H1 (cell line): ENCODE measurements at regions not wholly inside any gene's neighbourhood (a gene's known extent, or its start where the extent isn't known, plus 50 kb on each side); places are given as distances from the start of the nearest gene placed in this dataset.

Experiments used
- CTCF ChIA-PET: fragments of 300-600 bp; sonication (Branson Sonifier 250); formaldehyde crosslinking; loops from one replicate; lab custom pipeline; 2021; ENCODE audit not compliant: partially characterized antibody; lab: Charles Lee
- POLR2A ChIA-PET: fragments of 300-600 bp; sonication (Branson Sonifier 250); formaldehyde crosslinking; loops from one replicate; lab custom pipeline; 2021; ENCODE audit warnings: inconsistent platforms; ENCODE audit not compliant: partially characterized antibody; lab: Charles Lee
- DNase-seq, 2 experiments: peaks; one replicate each; pipeline versions ENCODE4 v3.0.0 to v3.0.0-alpha.2; 2010 to 2022; ENCODE audit warnings: low spot score in 2 of 2, low read depth in 1 of 2, mixed read lengths in 1 of 2
- FAIRE-seq: peaks from 2 replicates; lab custom pipeline; 2011; peaks lifted over from hg19 to GRCh38; lab: Jason Lieb, UNC
- H2AFZ ChIP-seq: 2 replicates; pipeline ENCODE4 v1.8.1; 2012; ENCODE audit warnings: low read length, inconsistent platforms
- H2AK5ac ChIP-seq: 2 replicates; pipeline ENCODE4 v1.6.1; 2013; ENCODE audit warnings: low read depth, low read length
- H2BK120ac ChIP-seq: replicated peaks from 2 replicates; pipeline ENCODE3; 2013; ENCODE audit warnings: low read depth, low read length, inconsistent platforms
- H2BK12ac ChIP-seq: 2 replicates; pipeline ENCODE4 v1.6.1; 2013; ENCODE audit warnings: low read depth, low read length
- H2BK15ac ChIP-seq: 2 replicates; pipeline ENCODE4 v1.6.1; 2013; ENCODE audit warnings: low read length
- H2BK20ac ChIP-seq: 2 replicates; pipeline ENCODE4 v1.6.1; 2013; ENCODE audit warnings: low read length
- H2BK5ac ChIP-seq: 2 replicates; pipeline ENCODE4 v1.6.1; 2013; ENCODE audit warnings: low read depth, low read length
- H3K14ac ChIP-seq: 2 replicates; pipeline ENCODE4 v1.6.1; 2013; ENCODE audit warnings: inconsistent platforms; ENCODE audit not compliant: insufficient read length
- H3K18ac ChIP-seq: 2 replicates; pipeline ENCODE4 v1.6.1; 2013; ENCODE audit warnings: low read length; ENCODE audit errors: extremely low read depth
- H3K23ac ChIP-seq: 2 replicates; pipeline ENCODE4 v1.6.1; 2013; ENCODE audit warnings: inconsistent platforms; ENCODE audit not compliant: insufficient read length
- H3K23me2 ChIP-seq: 2 replicates; pipeline ENCODE4 v1.6.1; 2013; ENCODE audit warnings: low read depth, low read length
- H3K27ac ChIP-seq: 2 replicates; pipeline ENCODE4 v1.6.1; 2011; ENCODE audit warnings: low read depth, low read length, inconsistent platforms
- H3K27me3 ChIP-seq, 4 experiments: replicated peaks in 1 of 4; 1 replicate in 1 of 4; 2 replicates in 3 of 4; pipeline versions ENCODE4 v1.6.1 to v1.8.1; 2011 to 2013; ENCODE audit warnings: low read length in 3 of 4, mild to moderate bottlenecking in 3 of 4, inconsistent platforms in 2 of 4, mixed read lengths in 2 of 4, moderate library complexity in 1 of 4; ENCODE audit not compliant: control insufficient read depth in 3 of 4, insufficient read depth in 3 of 4; ENCODE audit errors: extremely low read depth in 1 of 4
- H3K36me3 ChIP-seq, 4 experiments: 2 replicates each; pipeline versions ENCODE4 v1.6.1 to v1.8.1; 2011 to 2013; ENCODE audit warnings: mild to moderate bottlenecking in 4 of 4, low read length in 3 of 4, moderate library complexity in 2 of 4, control low read depth in 1 of 4, inconsistent platforms in 1 of 4; ENCODE audit not compliant: insufficient read depth in 4 of 4, control insufficient read depth in 2 of 4
- H3K4ac ChIP-seq: replicated peaks from 2 replicates; pipeline ENCODE3; 2013; ENCODE audit warnings: low read length, low read depth, mixed read lengths, inconsistent platforms; ENCODE audit not compliant: insufficient read length
- H3K4me1 ChIP-seq, 4 experiments: replicated peaks in 1 of 4; 1 replicate in 1 of 4; 2 replicates in 3 of 4; pipeline versions ENCODE4 v1.6.1 to v1.8.1; 2011 to 2013; ENCODE audit warnings: low read length in 3 of 4, inconsistent platforms in 2 of 4, mixed read lengths in 1 of 4; ENCODE audit not compliant: insufficient read depth in 4 of 4, control insufficient read depth in 3 of 4
- H3K4me2 ChIP-seq, 2 experiments: 2 replicates each; pipeline versions ENCODE4 v1.6.1 to v1.8.1; 2011 to 2013; ENCODE audit warnings: low read depth in 2 of 2, low read length in 2 of 2, control low read depth in 1 of 2, inconsistent platforms in 1 of 2, mild to moderate bottlenecking in 1 of 2; ENCODE audit not compliant: insufficient read depth in 1 of 2
- H3K4me3 ChIP-seq, 4 experiments: fragments of 200-600, 300-600 bp in 1 of 4; sonication (generic), shearing (Covaris generic), sonication (Bioruptor Twin) in 1 of 4; 2 replicates each; pipeline versions ENCODE4 v1.5.1 to v1.8.1; 2011 to 2016; ENCODE audit warnings: low read length in 4 of 4, low read depth in 3 of 4, control low read depth in 2 of 4, inconsistent platforms in 2 of 4, mild to moderate bottlenecking in 2 of 4, mixed read lengths in 1 of 4, moderate library complexity in 1 of 4; ENCODE audit not compliant: insufficient read depth in 2 of 4; ENCODE audit errors: extremely low read depth in 1 of 4
- H3K56ac ChIP-seq: replicated peaks from 2 replicates; pipeline ENCODE3; 2013; ENCODE audit warnings: low read depth, mild to moderate bottlenecking, mixed read lengths, low read length, inconsistent platforms; ENCODE audit not compliant: insufficient read length
- H3K79me1 ChIP-seq: 2 replicates; pipeline ENCODE4 v1.6.1; 2013; ENCODE audit warnings: low read depth, low read length, control low read depth
- H3K79me2 ChIP-seq, 2 experiments: 2 replicates each; pipeline versions ENCODE4 v1.6.1 to v1.8.1; 2012 to 2013; ENCODE audit warnings: low read length in 2 of 2, mild to moderate bottlenecking in 2 of 2, inconsistent platforms in 1 of 2; ENCODE audit not compliant: insufficient read depth in 2 of 2, control insufficient read depth in 1 of 2
- H3K9ac ChIP-seq, 4 experiments: replicated peaks in 1 of 4; 1 replicate in 1 of 4; 2 replicates in 3 of 4; pipeline versions ENCODE4 v1.6.1 to v1.8.1; 2011 to 2013; ENCODE audit warnings: low read depth in 3 of 4, low read length in 3 of 4, control low read depth in 2 of 4, mild to moderate bottlenecking in 2 of 4, moderate library complexity in 2 of 4, inconsistent platforms in 1 of 4; ENCODE audit errors: extremely low read depth in 1 of 4
- H3K9me3 ChIP-seq, 2 experiments: 2 replicates each; pipeline versions ENCODE4 v1.6.1 to v1.8.1; 2012 to 2013; ENCODE audit warnings: mild to moderate bottlenecking in 2 of 2, moderate library complexity in 2 of 2, control low read depth in 1 of 2, inconsistent platforms in 1 of 2, low read depth in 1 of 2, low read length in 1 of 2, mixed read lengths in 1 of 2; ENCODE audit not compliant: insufficient read depth in 2 of 2
- H4K20me1 ChIP-seq, 2 experiments: replicated peaks in 1 of 2; 2 replicates each; pipeline versions ENCODE3 to v1.8.1; 2011 to 2013; ENCODE audit warnings: inconsistent platforms in 2 of 2, low read length in 2 of 2, mild to moderate bottlenecking in 1 of 2; ENCODE audit not compliant: insufficient read depth in 2 of 2, control insufficient read depth in 1 of 2
- H4K5ac ChIP-seq: 2 replicates; pipeline ENCODE4 v1.6.1; 2013; ENCODE audit warnings: low read length, low read depth, mixed read lengths, inconsistent platforms; ENCODE audit not compliant: insufficient read length
- H4K8ac ChIP-seq: 2 replicates; pipeline ENCODE4 v1.8.0; 2013; ENCODE audit warnings: mild to moderate bottlenecking, moderate library complexity, low read length, inconsistent platforms; ENCODE audit not compliant: insufficient read depth; ENCODE audit errors: extremely low read depth
- H4K91ac ChIP-seq: replicated peaks from 2 replicates; pipeline ENCODE3; 2013; ENCODE audit warnings: low read length, mixed read lengths, inconsistent platforms; ENCODE audit not compliant: insufficient read length
- TAF7 ChIP-seq: optimal IDR thresholded peaks from 2 replicates; pipeline ENCODE3; 2011; ENCODE audit warnings: low read depth, mild to moderate bottlenecking, inconsistent platforms, low read length, moderate library complexity, borderline replicate concordance
- WGBS, 2 experiments: shearing (Covaris generic) in 1 of 2; methylation state at CpG; one replicate each; pipeline versions ENCODE4 v1.1.6 to v1.1.7; 2013 to 2015; ENCODE audit warnings: low lambda C conversion rate in 2 of 2, mixed read lengths in 2 of 2, inconsistent platforms in 1 of 2, low coverage in 1 of 2, missing lambda C conversion rate in 1 of 2; ENCODE audit not compliant: insufficient replicate concordance in 2 of 2, insufficient coverage in 1 of 2, insufficient read length in 1 of 2; ENCODE audit errors: extremely low coverage in 1 of 2, missing lambda C conversion rate in 1 of 2; 5-methylcytosine and 5-hydroxymethylcytosine counted together

DNA sequence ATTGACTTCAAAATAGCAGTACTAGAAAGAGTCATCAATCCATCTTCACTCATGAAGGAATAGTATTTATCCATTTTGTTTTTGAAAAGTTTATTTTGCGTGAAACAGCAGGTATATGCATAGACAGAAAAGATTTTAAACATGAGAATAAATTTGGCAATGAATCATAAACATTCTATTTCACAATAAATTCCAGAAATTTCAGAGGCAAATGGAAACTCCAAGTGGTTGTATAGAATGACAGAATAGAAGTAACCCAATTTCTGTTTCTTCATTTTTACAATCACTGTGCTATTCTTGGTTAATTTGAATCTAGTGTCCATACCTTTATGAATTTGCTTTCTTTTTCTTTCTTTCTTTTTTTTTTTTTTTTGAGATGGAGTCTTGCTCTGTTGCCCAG lies 173.0 kb upstream of the ECI2 start:
- no peak overlapping the region for H3K4me3 ChIP-seq
- no peak overlapping the region for H2AFZ ChIP-seq
- H2BK12ac ChIP-seq: no peak overlapping the region
- H3K4me1 ChIP-seq: no peaks in the 10 kb centered on the region
- no peak overlapping the region for H3K9ac ChIP-seq
- H4K5ac ChIP-seq: no peak overlapping the region
- no peaks in the 10 kb centered on the region; a peak in 1 of 4 replicates for H3K9me3 ChIP-seq
- H3K27me3 ChIP-seq: no peaks in the 10 kb centered on the region
- H3K36me3 ChIP-seq: no peaks in the 10 kb centered on the region
- TF ChIP-seq TAF7: no peak
- no peak overlapping the region for H2BK15ac ChIP-seq
- H4K20me1 ChIP-seq: no peaks in the 10 kb centered on the region
- no peak overlapping the region for H2BK120ac ChIP-seq
- no peak overlapping the region for H2BK20ac ChIP-seq
- CTCF ChIA-PET: no interaction called here
- DNase-seq (no peak), FAIRE-seq (no peak)
- no peak overlapping the region for H4K8ac ChIP-seq
- no peaks in the 10 kb centered on the region; the same call in 1 of the 2 replicates for H3K23me2 ChIP-seq
- POLR2A ChIA-PET: no interaction called here
- no peak overlapping the region for H3K56ac ChIP-seq
- 3% methylated on average over 1 of the region's 1 CpG; no CpG with 5 or more reads in 1 of the 2 experiments for WGBS, 2 experiments
- no peak overlapping the region for H3K23ac ChIP-seq
- no peaks in the 10 kb centered on the region for H3K79me1 ChIP-seq
- no peak overlapping the region for H3K27ac ChIP-seq
- H3K79me2 ChIP-seq: no peaks in the 10 kb centered on the region
- H3K4ac ChIP-seq: no peak overlapping the region
- H4K91ac ChIP-seq: no peak overlapping the region
- H3K18ac ChIP-seq: no peak overlapping the region
- H3K4me2 ChIP-seq: no peak overlapping the region
- H3K14ac ChIP-seq: no peak overlapping the region
- no peak overlapping the region for H2BK5ac ChIP-seq
- H2AK5ac ChIP-seq: no peak overlapping the region
